Suprapubic skin (tissue), 4 donors: ENCODE measurements at regions not wholly inside any gene's neighbourhood (a gene's known extent, or its start where the extent isn't known, plus 50 kb on each side); places are given as distances from the start of the nearest gene placed in this dataset.

Source experiments
- DNase-seq, 2 donors: peaks; one replicate each; pipeline ENCODE4 v3.0.0-alpha.2; 2019; ENCODE audit warnings: low spot score in 2 of 2
- H3K27ac ChIP-seq: fragments of 200-600 bp; sonication (generic); one replicate; pipeline ENCODE4 v1.5.1; 2019
- H3K27me3 ChIP-seq: fragments of 200-600 bp; sonication (generic); one replicate; pipeline ENCODE4 v1.5.1; 2019
- H3K36me3 ChIP-seq: fragments of 200-600 bp; sonication (generic); one replicate; pipeline ENCODE4 v1.5.1; 2019
- H3K4me1 ChIP-seq: fragments of 200-600 bp; sonication (generic); one replicate; pipeline ENCODE4 v1.5.1; 2019
- H3K4me3 ChIP-seq: fragments of 200-600 bp; sonication (generic); one replicate; pipeline ENCODE4 v1.5.1; 2019; ENCODE audit warnings: mild to moderate bottlenecking
- H3K9me3 ChIP-seq: fragments of 200-600 bp; sonication (generic); one replicate; pipeline ENCODE4 v1.5.1; 2019
- CTCF ChIP-seq, 2 donors: fragments of 200-600 bp in 1 of 2; fragments of 450-650 bp in 1 of 2; sonication (generic) in 1 of 2; IDR thresholded peaks; one replicate each; pipeline ENCODE4 v1.5.1; 2016 to 2019; ENCODE audit warnings: antibody characterized with exemption in 2 of 2, mild to moderate bottlenecking in 1 of 2, moderate library complexity in 1 of 2
- EP300 ChIP-seq: sonication (generic); formaldehyde crosslinking; IDR thresholded peaks from one replicate; pipeline ENCODE4 v1.6.1; 2017; ENCODE audit warnings: antibody characterized with exemption
- POLR2A ChIP-seq, 2 donors: fragments of 450-650 bp; IDR thresholded peaks; one replicate each; pipeline ENCODE4 v1.6.1; 2017; ENCODE audit warnings: antibody characterized with exemption in 2 of 2, mild to moderate bottlenecking in 2 of 2, moderate library complexity in 2 of 2
- POLR2AphosphoS5 ChIP-seq, 3 donors: sonication (generic); formaldehyde crosslinking; IDR thresholded peaks; one replicate each; pipeline ENCODE4 v1.6.1; 2017; ENCODE audit warnings: antibody characterized with exemption in 3 of 3
- WGBS: methylation state at CpG from one replicate; pipeline ENCODE4 v1.1.5; 2018; 5-methylcytosine and 5-hydroxymethylcytosine counted together

GRCh38 chr2:144333143-144333555 lies 186.8 kb downstream of the ZEB2 start:
- Histone ChIP-seq H3K4me3 (peak overlapping the region; percentile 92), H3K36me3 (no peaks in the 10 kb centered on the region), H3K4me1 (peaks cover 17% of the 10 kb centered on the region), H3K27ac (peak overlapping the region; percentile 92), H3K27me3 (no peaks in the 10 kb centered on the region), H3K9me3 (no peaks in the 10 kb centered on the region)
- WGBS = 59% methylated on average over 9 of the region's 9 CpGs
- TF ChIP-seq POLR2A (IDR thresholded peaks at IDR 0.05) = no peak
- TF ChIP-seq CTCF (IDR thresholded peaks at IDR 0.05) = no peak
- TF ChIP-seq EP300 = no peak
- TF ChIP-seq POLR2AphosphoS5 (IDR thresholded peaks at IDR 0.05) = no peak
- no peak for DNase-seq

GRCh38 chr2:144332356-144333142 lies 187.4 kb downstream of the ZEB2 start:
- Histone ChIP-seq H3K36me3 (no peaks in the 10 kb centered on the region), H3K27me3 (no peaks in the 10 kb centered on the region), H3K9me3 (no peaks in the 10 kb centered on the region), H3K27ac (peak overlapping the region; percentile 92), H3K4me1 (peaks cover 14% of the 10 kb centered on the region), H3K4me3 (peak overlapping the region; percentile 92)
- peak; percentile 86 to 89 for DNase-seq
- 3% methylated on average over 29 of the region's 77 CpGs for WGBS
- TF ChIP-seq POLR2AphosphoS5 (IDR thresholded peaks at IDR 0.05) (peak in 1 of 3 donors; percentile 18), POLR2A (IDR thresholded peaks at IDR 0.05) (peak in 1 of 2 donors; percentile 54), CTCF (IDR thresholded peaks at IDR 0.05) (no peak)

DNA sequence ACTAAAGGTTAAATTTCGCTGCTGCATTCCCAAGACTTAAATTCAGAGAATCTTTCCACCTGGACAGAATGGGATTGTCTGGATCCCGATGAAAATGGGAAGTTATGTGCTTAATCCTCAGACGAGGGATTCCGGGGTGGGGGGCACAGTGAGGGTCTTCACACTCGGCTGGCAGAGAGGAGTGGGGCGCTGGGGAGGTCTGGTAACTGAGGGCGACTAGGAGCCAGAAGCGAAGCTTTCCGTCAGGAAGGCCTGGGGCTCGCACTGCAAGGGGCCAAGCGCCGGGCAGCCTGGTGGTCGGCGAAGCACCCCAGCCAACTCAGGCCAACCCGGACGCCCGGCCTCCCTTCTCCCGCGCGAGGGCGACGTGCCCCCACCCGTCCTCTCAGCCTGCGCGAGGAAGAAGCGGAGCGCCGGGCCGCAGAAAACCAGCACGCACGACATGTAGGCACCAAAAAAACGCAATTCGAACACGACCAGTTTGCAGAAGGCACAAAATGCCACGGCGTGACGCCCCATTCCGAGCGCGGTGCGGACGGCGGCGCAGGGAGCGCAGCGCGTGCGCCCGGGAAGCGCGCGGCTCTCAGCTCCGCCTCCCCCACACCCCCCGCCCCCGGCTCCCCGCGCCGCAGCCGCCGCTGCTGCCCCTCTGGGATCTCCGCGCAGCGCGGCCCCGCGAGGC lies 188.1 kb downstream of the ZEB2 start:
- TF ChIP-seq POLR2A (IDR thresholded peaks at IDR 0.05) = no peak
- TF ChIP-seq CTCF (IDR thresholded peaks at IDR 0.05) = peak in 1 of 2 donors; percentile 10
- TF ChIP-seq EP300 = no peak
- peak in 2 of 3 donors; percentile 10 to 49 for TF ChIP-seq POLR2AphosphoS5 (IDR thresholded peaks at IDR 0.05)
- H3K27me3 ChIP-seq = no peaks in the 10 kb centered on the region
- peak overlapping the region; percentile 92 for H3K27ac ChIP-seq
- H3K36me3 ChIP-seq = no peaks in the 10 kb centered on the region
- DNase-seq = peak; percentile 87
- peak overlapping the region; percentile 92 for H3K4me3 ChIP-seq
- 0% methylated on average over 9 of the region's 66 CpGs for WGBS
- H3K4me1 ChIP-seq = peaks cover 14% of the 10 kb centered on the region
- no peaks in the 10 kb centered on the region for H3K9me3 ChIP-seq

GRCh38 chr2:144330951-144331673 lies 188.8 kb downstream of the ZEB2 start:
- H3K27ac ChIP-seq = peak overlapping the region; percentile 92
- 9% methylated on average over 12 of the region's 12 CpGs for WGBS
- no peaks in the 10 kb centered on the region for H3K9me3 ChIP-seq
- H3K27me3 ChIP-seq = no peaks in the 10 kb centered on the region
- no peak for DNase-seq
- H3K36me3 ChIP-seq = no peaks in the 10 kb centered on the region
- peak overlapping the region; percentile 92 for H3K4me3 ChIP-seq
- peaks cover 14% of the 10 kb centered on the region for H3K4me1 ChIP-seq
- TF ChIP-seq POLR2AphosphoS5 (IDR thresholded peaks at IDR 0.05) = no peak
- TF ChIP-seq CTCF (IDR thresholded peaks at IDR 0.05) = no peak
- TF ChIP-seq POLR2A (IDR thresholded peaks at IDR 0.05) = no peak
- no peak for TF ChIP-seq EP300

GRCh38 chr2:144329472-144329871 lies 190.4 kb downstream of the ZEB2 start:
- Histone ChIP-seq H3K4me1 (peaks cover 14% of the 10 kb centered on the region), H3K27ac (no peak overlapping the region), H3K4me3 (no peak overlapping the region), H3K27me3 (no peaks in the 10 kb centered on the region), H3K9me3 (no peaks in the 10 kb centered on the region), H3K36me3 (no peaks in the 10 kb centered on the region)
- WGBS = 90% methylated on average over 2 of the region's 2 CpGs
- no peak for TF ChIP-seq POLR2AphosphoS5 (IDR thresholded peaks at IDR 0.05)
- no peak for TF ChIP-seq CTCF (IDR thresholded peaks at IDR 0.05)
- no peak for TF ChIP-seq POLR2A (IDR thresholded peaks at IDR 0.05)
- TF ChIP-seq EP300 = no peak
- DNase-seq = no peak
